HG03432 (cell line): ENCODE measurements at regions not wholly inside any gene's neighbourhood (a gene's known extent, or its start where the extent isn't known, plus 50 kb on each side); places are given as distances from the start of the nearest gene placed in this dataset.

Experiments used
- ATAC-seq: cut with Tn5 transposase; IDR thresholded peaks from one replicate; pipeline ENCODE4 v1.9.1; 2021; ENCODE audit warnings: mild to moderate bottlenecking, moderate library complexity; ENCODE audit not compliant: unreplicated experiment

GRCh38 chr6:104123227-104123626 lies 736.5 kb downstream of the HACE1 start:
- ATAC-seq = no peak

GRCh38 chr6:104118274-104118673 lies 741.4 kb downstream of the HACE1 start:
- no peak for ATAC-seq

GRCh38 chr6:104109806-104110205 lies 749.9 kb downstream of the HACE1 start:
- no peak for ATAC-seq

GRCh38 chr6:104108634-104109033 lies 751.1 kb downstream of the HACE1 start:
- no peak for ATAC-seq

GRCh38 chr6:104095661-104096416 lies 763.9 kb downstream of the HACE1 start:
- no peak for ATAC-seq

- ATAC-seq = peak; percentile 79
These were observed 772.0 kb downstream of the HACE1 start for GRCh38 chr6:104087765-104088164.

GRCh38 chr6:104068281-104068680 lies 791.4 kb downstream of the HACE1 start:
- no peak for ATAC-seq

- ATAC-seq = no peak
These were observed 794.8 kb downstream of the HACE1 start for GRCh38 chr6:104064876-104065275.

GRCh38 chr6:104050455-104050854 lies 809.3 kb downstream of the HACE1 start:
- no peak for ATAC-seq

GRCh38 chr6:104046426-104046825 lies 813.3 kb downstream of the HACE1 start:
- no peak for ATAC-seq

GRCh38 chr6:104031346-104031745 lies 828.4 kb downstream of the HACE1 start:
- no peak for ATAC-seq

- no peak for ATAC-seq
These were observed 837.6 kb downstream of the HACE1 start for GRCh38 chr6:104022126-104022525.

GRCh38 chr6:104019075-104019753 lies 840.5 kb downstream of the HACE1 start:
- ATAC-seq = peak; percentile 53

GRCh38 chr6:104017410-104018381 lies 842.0 kb downstream of the HACE1 start:
- ATAC-seq = no peak

GRCh38 chr6:104014163-104014959 lies 845.4 kb downstream of the HACE1 start:
- ATAC-seq = peak; percentile 29

GRCh38 chr6:104013312-104013971 lies 846.3 kb downstream of the HACE1 start:
- no peak for ATAC-seq

GRCh38 chr6:104010897-104011296 lies 848.8 kb downstream of the HACE1 start:
- no peak for ATAC-seq

GRCh38 chr6:104003803-104004516 lies 855.8 kb downstream of the HACE1 start:
- no peak for ATAC-seq

- no peak for ATAC-seq
These were observed 864.1 kb downstream of the HACE1 start for GRCh38 chr6:103995571-103995970.
